CD4-positive, CD25-positive, alpha-beta regulatory T cell (primary cell): ENCODE measurements at regions not wholly inside any gene's neighbourhood (a gene's known extent, or its start where the extent isn't known, plus 50 kb on each side); places are given as distances from the start of the nearest gene placed in this dataset.

Experiments used
- ATAC-seq, 2 donors: fragments of 150-1000 bp; cut with Tn5 transposase; one replicate each; pipeline ENCODE4 v1.10.0; 2021; ENCODE audit warnings: low read depth in 2 of 2, moderate number of reproducible peaks in 2 of 2, moderate library complexity in 1 of 2
- DNase-seq, 3 donors: peaks; one replicate each; pipeline versions ENCODE4 v3.0.0 to v3.0.0-alpha.2; 2012 to 2022; ENCODE audit warnings: mixed read lengths in 1 of 3
- H3K27ac ChIP-seq: one replicate; pipeline ENCODE4 v1.7.0; 2013; ENCODE audit warnings: mild to moderate bottlenecking, low read length; ENCODE audit not compliant: insufficient read depth, poor library complexity, severe bottlenecking
- H3K27me3 ChIP-seq: one replicate; pipeline ENCODE4 v1.7.0; 2013; ENCODE audit warnings: low read length; ENCODE audit not compliant: control insufficient read depth, insufficient read depth
- H3K36me3 ChIP-seq: one replicate; pipeline ENCODE4 v1.7.0; 2013; ENCODE audit warnings: mild to moderate bottlenecking, low read length, moderate library complexity; ENCODE audit not compliant: control insufficient read depth, insufficient read depth
- H3K4me1 ChIP-seq: 2 replicates; pipeline ENCODE4 v1.7.0; 2013; ENCODE audit warnings: mild to moderate bottlenecking, low read length; ENCODE audit not compliant: insufficient read depth, control insufficient read depth, poor library complexity, severe bottlenecking
- H3K4me3 ChIP-seq: one replicate; pipeline ENCODE4 v1.7.0; 2013; ENCODE audit warnings: low read depth, mild to moderate bottlenecking, low read length, moderate library complexity
- H3K9me3 ChIP-seq, 2 experiments: 1 replicate in 1 of 2; 2 replicates in 1 of 2; pipeline ENCODE4 v1.7.0; 2013; ENCODE audit warnings: low read length in 2 of 2, mild to moderate bottlenecking in 1 of 2, moderate library complexity in 1 of 2; ENCODE audit not compliant: control insufficient read depth in 2 of 2
- H3K27ac Mint-ChIP-seq, 3 donors: one replicate each; pipeline ENCODE4 v1.8.0; 2020 to 2022; ENCODE audit warnings: mild to moderate bottlenecking in 3 of 3, mixed read lengths in 3 of 3, moderate library complexity in 2 of 3
- H3K27me3 Mint-ChIP-seq: one replicate; pipeline ENCODE4 v1.8.0; 2022; ENCODE audit warnings: mild to moderate bottlenecking, mixed read lengths
- H3K36me3 Mint-ChIP-seq: one replicate; pipeline ENCODE4 v1.8.0; 2020; ENCODE audit warnings: mixed read lengths
- H3K4me1 Mint-ChIP-seq, 4 donors: one replicate each; pipeline ENCODE4 v1.8.0; 2020 to 2022; ENCODE audit warnings: mixed read lengths in 4 of 4, mild to moderate bottlenecking in 1 of 4
- H3K4me3 Mint-ChIP-seq, 4 donors: one replicate each; pipeline ENCODE4 v1.8.0; 2020 to 2022; ENCODE audit warnings: mild to moderate bottlenecking in 4 of 4, mixed read lengths in 4 of 4, moderate library complexity in 3 of 4
- H3K9me3 Mint-ChIP-seq, 7 donors: one replicate each; pipeline ENCODE4 v1.8.0; 2020 to 2022; ENCODE audit warnings: mixed read lengths in 7 of 7, mild to moderate bottlenecking in 3 of 7, moderate library complexity in 2 of 7

DNA sequence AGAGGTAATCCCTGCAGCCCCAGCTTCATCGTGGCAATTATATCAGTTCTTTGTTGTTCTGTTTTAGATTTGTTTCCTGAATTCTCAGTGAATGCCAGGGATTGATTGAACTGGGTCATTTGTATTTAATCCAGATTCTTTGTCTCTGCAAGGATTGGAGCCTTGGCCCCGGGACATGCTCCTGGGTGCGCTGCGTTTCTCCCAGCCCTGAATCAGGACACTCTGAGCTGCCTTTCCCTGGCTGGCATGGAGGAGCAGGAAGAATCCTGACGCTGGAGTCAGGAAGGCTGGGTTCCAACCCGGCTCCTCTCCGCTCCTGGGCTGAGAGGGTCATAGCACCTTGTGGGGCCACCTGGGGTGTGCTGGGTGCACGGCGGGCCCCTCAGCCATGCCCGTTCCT, 545.6 kb downstream of the QKI start:
- Mint-ChIP-seq H3K27me3 (no peaks in the 10 kb centered on the region), H3K9me3 (peaks cover 0 to 5% (median 0%) of the 10 kb centered on the region in 7 donors)

DNA sequence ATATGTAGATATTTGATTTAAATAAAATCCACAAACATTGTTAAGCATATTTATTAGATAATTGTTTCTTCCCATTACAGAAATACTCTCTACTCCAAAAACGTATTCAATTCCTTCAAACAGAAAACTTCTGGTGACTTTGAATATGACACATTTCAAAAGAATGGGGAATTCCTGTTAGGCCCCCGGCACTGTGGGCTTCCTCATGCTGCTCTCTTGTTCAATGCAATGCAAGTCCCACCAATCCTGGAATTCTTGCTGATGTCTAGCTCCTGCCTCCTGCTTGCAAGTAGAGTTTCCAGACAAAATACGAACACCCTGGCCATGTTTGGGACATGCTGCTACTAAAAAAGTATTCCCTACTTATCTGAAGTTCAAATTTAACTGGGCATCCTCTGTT, 544.1 kb downstream of the QKI start:
- H3K27ac Mint-ChIP-seq = no peak overlapping the region
- Histone ChIP-seq H3K4me1 (no peaks in the 10 kb centered on the region), H3K27ac (no peak overlapping the region), H3K9me3 (no peaks in the 10 kb centered on the region), H3K27me3 (peaks cover 3% of the 10 kb centered on the region), H3K36me3 (no peaks in the 10 kb centered on the region), H3K4me3 (no peak overlapping the region)
- peaks cover 0 to 3% (median 0%) of the 10 kb centered on the region in 4 donors for H3K4me1 Mint-ChIP-seq
- H3K4me3 Mint-ChIP-seq = no peak overlapping the region
- peaks cover 0 to 5% (median 0%) of the 10 kb centered on the region in 7 donors for H3K9me3 Mint-ChIP-seq
- H3K36me3 Mint-ChIP-seq = no peaks in the 10 kb centered on the region
- no peak for ATAC-seq
- H3K27me3 Mint-ChIP-seq = no peaks in the 10 kb centered on the region
- no peak for DNase-seq

More for the DNA sequence above, 545.6 kb downstream of the QKI start:
- no peaks in the 10 kb centered on the region for H3K36me3 Mint-ChIP-seq
- Histone ChIP-seq H3K27ac (no peak overlapping the region), H3K27me3 (peaks cover 3% of the 10 kb centered on the region), H3K4me3 (no peak overlapping the region), H3K36me3 (no peaks in the 10 kb centered on the region), H3K4me1 (no peaks in the 10 kb centered on the region), H3K9me3 (no peaks in the 10 kb centered on the region)
- H3K4me1 Mint-ChIP-seq = peaks cover 0 to 3% (median 0%) of the 10 kb centered on the region in 4 donors
- ATAC-seq (no peak), DNase-seq (no peak)
- H3K27ac Mint-ChIP-seq = no peak overlapping the region
- no peak overlapping the region for H3K4me3 Mint-ChIP-seq

DNA sequence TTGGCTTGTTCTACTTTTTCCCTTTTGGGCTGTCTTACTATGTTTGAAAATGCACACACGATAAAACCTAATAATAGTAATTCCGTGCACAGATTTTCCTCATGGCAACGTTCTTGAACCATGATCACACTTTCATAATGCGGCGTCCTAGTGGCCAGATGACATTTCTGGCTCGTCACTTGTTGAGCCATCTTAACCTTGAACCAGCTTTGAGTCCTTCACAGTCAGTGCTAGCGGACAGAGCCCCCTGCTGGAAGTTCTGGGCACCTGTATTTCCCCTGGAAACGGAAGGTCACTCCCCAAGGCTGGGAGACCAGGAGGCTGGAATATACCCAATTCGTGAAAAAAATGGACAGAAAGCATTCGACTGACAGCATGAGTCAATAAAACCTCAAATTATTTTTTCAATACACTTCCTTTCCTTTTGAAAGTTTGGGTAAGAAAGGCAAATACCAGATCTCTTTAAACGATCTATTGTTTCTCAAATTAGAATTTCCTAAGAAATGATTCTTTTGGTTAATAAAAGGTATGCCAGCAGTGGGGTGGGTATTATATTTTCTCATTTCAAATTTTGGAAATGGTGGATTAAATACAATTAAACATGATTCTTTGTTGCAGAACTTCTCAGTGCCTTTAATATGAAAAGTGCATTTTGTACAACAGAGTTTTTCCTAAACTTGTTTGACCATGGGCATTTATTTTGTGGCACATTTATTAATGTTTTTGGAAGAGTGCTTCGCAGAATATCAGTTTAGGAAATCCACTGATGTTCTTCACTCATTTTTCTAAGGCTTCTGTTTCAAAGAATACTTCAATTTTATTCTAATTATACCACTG, 542.3 kb downstream of the QKI start:
- Histone ChIP-seq H3K27ac (no peak overlapping the region), H3K36me3 (no peaks in the 10 kb centered on the region), H3K4me1 (no peaks in the 10 kb centered on the region), H3K4me3 (no peak overlapping the region), H3K9me3 (no peaks in the 10 kb centered on the region), H3K27me3 (peaks cover 3% of the 10 kb centered on the region)
- peaks cover 12% of the 10 kb centered on the region for H3K27me3 Mint-ChIP-seq
- DNase-seq = peak; percentile 9 to 70 (median 24)
- peaks cover 0 to 3% (median 0%) of the 10 kb centered on the region in 4 donors for H3K4me1 Mint-ChIP-seq
- no peak overlapping the region for H3K27ac Mint-ChIP-seq
- peaks cover 0 to 5% (median 0%) of the 10 kb centered on the region in 7 donors for H3K9me3 Mint-ChIP-seq
- H3K4me3 Mint-ChIP-seq = no peak overlapping the region
- H3K36me3 Mint-ChIP-seq = no peaks in the 10 kb centered on the region
- no peak for ATAC-seq

- H3K9me3 Mint-ChIP-seq = peaks cover 0 to 5% (median 0%) of the 10 kb centered on the region in 7 donors
- no peaks in the 10 kb centered on the region for H3K4me1 ChIP-seq
- H3K4me1 Mint-ChIP-seq = peaks cover 0 to 3% (median 0%) of the 10 kb centered on the region in 4 donors
- H3K9me3 ChIP-seq = no peaks in the 10 kb centered on the region
- no peaks in the 10 kb centered on the region for H3K36me3 Mint-ChIP-seq
- ATAC-seq (no peak), DNase-seq (no peak)
- no peak overlapping the region for H3K4me3 ChIP-seq
- no peak overlapping the region for H3K27ac ChIP-seq
- H3K27me3 Mint-ChIP-seq = peaks cover 12% of the 10 kb centered on the region
- peaks cover 3% of the 10 kb centered on the region for H3K27me3 ChIP-seq
- H3K27ac Mint-ChIP-seq = no peak overlapping the region
- H3K36me3 ChIP-seq = no peaks in the 10 kb centered on the region
- H3K4me3 Mint-ChIP-seq = no peak overlapping the region
Measured at GRCh38 chr6:163955756-163956155, 541.2 kb downstream of the QKI start.

DNA sequence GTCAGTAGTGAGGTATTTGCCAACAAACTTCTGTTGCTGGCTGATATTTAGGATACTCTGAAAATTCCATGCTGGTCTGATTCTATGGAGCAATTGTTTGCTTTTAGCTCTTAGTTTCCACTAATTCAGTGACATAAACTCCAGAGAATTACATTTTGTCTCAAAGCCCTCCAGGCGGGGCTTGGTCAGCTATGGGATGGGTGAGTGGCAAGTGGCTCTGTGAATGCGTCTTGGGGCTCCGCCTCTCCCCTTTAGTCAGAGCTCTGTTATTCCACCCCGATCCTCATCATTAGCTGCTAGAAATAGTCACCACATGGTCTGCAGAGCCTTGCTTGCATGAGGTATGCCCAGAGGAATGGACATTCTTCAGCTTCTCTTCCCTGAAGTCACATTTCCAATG, 540.6 kb downstream of the QKI start:
- Mint-ChIP-seq H3K4me1 (peaks cover 0 to 3% (median 0%) of the 10 kb centered on the region in 4 donors), H3K9me3 (peaks cover 0 to 5% (median 0%) of the 10 kb centered on the region in 7 donors), H3K36me3 (no peaks in the 10 kb centered on the region), H3K4me3 (no peak overlapping the region), H3K27me3 (peaks cover 12% of the 10 kb centered on the region), H3K27ac (no peak overlapping the region)
- Histone ChIP-seq H3K4me3 (no peak overlapping the region), H3K27ac (no peak overlapping the region), H3K27me3 (peaks cover 3% of the 10 kb centered on the region), H3K36me3 (no peaks in the 10 kb centered on the region), H3K4me1 (no peaks in the 10 kb centered on the region), H3K9me3 (no peaks in the 10 kb centered on the region)
- no peak for ATAC-seq
- no peak for DNase-seq

DNA sequence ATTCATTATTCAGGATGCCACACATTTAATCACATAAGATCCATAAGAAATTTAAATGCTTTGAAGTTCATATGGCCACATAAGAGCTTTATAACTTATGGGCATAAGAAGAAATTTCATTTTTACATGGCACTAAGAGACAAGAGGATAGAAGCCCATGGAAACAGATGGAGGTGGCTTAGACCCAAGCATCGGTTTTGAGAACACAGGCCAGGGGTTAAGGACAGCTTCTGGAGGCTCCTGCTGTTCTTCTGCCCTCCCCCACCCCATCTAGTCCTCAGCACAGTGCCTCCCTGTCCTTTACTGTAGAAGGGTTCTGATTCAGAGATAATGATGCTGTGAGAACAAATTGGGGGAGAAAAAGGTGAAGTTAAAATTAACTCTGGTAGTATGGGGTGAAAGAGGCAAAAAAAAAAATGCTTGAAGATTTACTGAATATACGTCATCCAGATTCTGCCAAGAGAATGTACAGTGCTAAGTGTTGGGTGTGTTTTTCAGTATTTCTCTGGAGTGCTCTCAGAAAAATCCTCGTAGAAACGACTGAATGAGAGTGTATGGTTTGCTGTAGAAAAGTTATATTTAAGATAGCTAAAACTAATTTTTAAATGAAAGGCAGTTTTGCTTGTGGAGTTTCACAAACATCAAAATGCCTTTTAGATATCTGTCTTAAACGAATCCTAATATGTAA, 539.7 kb downstream of the QKI start:
- H3K27me3 Mint-ChIP-seq = peaks cover 12% of the 10 kb centered on the region
- H3K36me3 ChIP-seq = no peaks in the 10 kb centered on the region
- H3K4me3 ChIP-seq = no peak overlapping the region
- no peaks in the 10 kb centered on the region for H3K4me1 ChIP-seq
- peaks cover 0 to 1% (median 0%) of the 10 kb centered on the region in 7 donors for H3K9me3 Mint-ChIP-seq
- H3K4me1 Mint-ChIP-seq = peaks cover 0 to 3% (median 0%) of the 10 kb centered on the region in 4 donors
- H3K9me3 ChIP-seq = no peaks in the 10 kb centered on the region
- ATAC-seq = no peak
- H3K27ac Mint-ChIP-seq = no peak overlapping the region
- H3K27me3 ChIP-seq = peaks cover 3% of the 10 kb centered on the region
- no peak for DNase-seq
- H3K27ac ChIP-seq = no peak overlapping the region
- no peak overlapping the region for H3K4me3 Mint-ChIP-seq
- H3K36me3 Mint-ChIP-seq = no peaks in the 10 kb centered on the region

DNA sequence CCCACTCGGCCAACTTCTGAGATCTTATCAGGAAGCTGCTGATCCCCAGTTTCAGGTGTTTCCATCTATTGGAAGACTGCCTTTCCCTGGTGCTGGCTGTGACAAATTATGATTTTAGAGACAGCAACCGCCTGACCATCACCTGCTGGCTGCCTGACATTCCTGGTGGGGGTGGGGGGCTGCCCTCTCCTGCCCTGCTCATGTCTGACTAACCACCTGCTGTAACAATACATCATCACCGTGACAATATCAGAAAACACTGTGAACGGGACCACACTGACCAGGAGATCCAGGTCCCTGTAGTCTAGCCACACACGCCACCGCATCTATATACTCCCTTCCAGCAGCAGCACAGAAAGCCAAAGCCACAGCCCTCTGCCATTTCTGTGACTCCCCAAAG, 537.5 kb downstream of the QKI start:
- Histone ChIP-seq H3K4me1 (no peaks in the 10 kb centered on the region), H3K36me3 (no peaks in the 10 kb centered on the region), H3K9me3 (no peaks in the 10 kb centered on the region), H3K27me3 (peaks cover 3% of the 10 kb centered on the region), H3K4me3 (no peak overlapping the region), H3K27ac (no peak overlapping the region)
- peaks cover 12% of the 10 kb centered on the region for H3K27me3 Mint-ChIP-seq
- DNase-seq (no peak), ATAC-seq (no peak)
- H3K4me1 Mint-ChIP-seq = peaks cover 0 to 3% (median 0%) of the 10 kb centered on the region in 4 donors
- no peak overlapping the region for H3K27ac Mint-ChIP-seq
- H3K9me3 Mint-ChIP-seq = peaks cover 0 to 1% (median 0%) of the 10 kb centered on the region in 7 donors
- H3K4me3 Mint-ChIP-seq = no peak overlapping the region
- H3K36me3 Mint-ChIP-seq = no peaks in the 10 kb centered on the region
